Neural cell (in vitro differentiated cells): ENCODE measurements at regions not wholly inside any gene's neighbourhood (a gene's known extent, or its start where the extent isn't known, plus 50 kb on each side); places are given as distances from the start of the nearest gene placed in this dataset.

Experiments used
- H2AFZ ChIP-seq: fragments of 200-600, 300-800 bp; sonication (generic), shearing (Covaris generic); 2 replicates; pipeline ENCODE4 v1.6.0; 2014; ENCODE audit warnings: low read depth, mild to moderate bottlenecking, antibody characterized with exemption, low read length, moderate library complexity
- H3F3A ChIP-seq: fragments of 200-600 bp; shearing (Covaris generic); 2 replicates; pipeline ENCODE4 v1.6.1; 2016; ENCODE audit warnings: mild to moderate bottlenecking, moderate library complexity, mixed read lengths, antibody characterized with exemption, low read length; ENCODE audit not compliant: insufficient read depth, poor library complexity, severe bottlenecking
- H3K27ac ChIP-seq: fragments of 200-600, 300-800 bp; sonication (generic), shearing (Covaris generic); 2 replicates; pipeline ENCODE4 v1.5.1; 2014; ENCODE audit warnings: mild to moderate bottlenecking, low read length, moderate library complexity
- H3K27me3 ChIP-seq: fragments of 300-800, 200-600 bp; sonication (generic), shearing (Covaris generic); 2 replicates; pipeline ENCODE4 v1.6.0; 2014; ENCODE audit warnings: mild to moderate bottlenecking, low read depth, low read length, moderate library complexity; ENCODE audit not compliant: insufficient read depth
- H3K36me3 ChIP-seq: fragments of 300-800, 200-600 bp; sonication (generic), shearing (Covaris generic); 2 replicates; pipeline ENCODE4 v1.5.1; 2014; ENCODE audit warnings: mild to moderate bottlenecking, antibody characterized with exemption, low read length, moderate library complexity; ENCODE audit not compliant: insufficient read depth
- H3K4me2 ChIP-seq: fragments of 300-800, 200-600 bp; sonication (generic), shearing (Covaris generic); 2 replicates; pipeline ENCODE4 v1.6.0; 2014; ENCODE audit warnings: mild to moderate bottlenecking, low read length
- H3K4me3 ChIP-seq: fragments of 300-800, 200-600 bp; sonication (generic), shearing (Covaris generic); 2 replicates; pipeline ENCODE4 v1.5.1; 2014; ENCODE audit warnings: mild to moderate bottlenecking, low read length, moderate library complexity
- H3K79me2 ChIP-seq: fragments of 200-600 bp; shearing (Covaris generic); replicated peaks from 2 replicates; pipeline ENCODE4 v1.6.0; 2014; ENCODE audit warnings: mild to moderate bottlenecking, low read length, moderate library complexity; ENCODE audit not compliant: insufficient read depth
- H3K9ac ChIP-seq: fragments of 300-800, 200-600 bp; sonication (generic), shearing (Covaris generic); 2 replicates; pipeline ENCODE4 v1.6.1; 2016; ENCODE audit warnings: mild to moderate bottlenecking, low read length, mixed read lengths
- H3K9me2 ChIP-seq: fragments of 200-600 bp; shearing (Covaris generic); 2 replicates; pipeline ENCODE4 v1.6.1; 2016; ENCODE audit warnings: mild to moderate bottlenecking, low read length, mixed read lengths; ENCODE audit not compliant: insufficient read depth
- H3K9me3 ChIP-seq: fragments of 200-600, 300-800 bp; sonication (generic), shearing (Covaris generic); 2 replicates; pipeline ENCODE4 v1.6.1; 2016; ENCODE audit warnings: mild to moderate bottlenecking, mixed run types, low read length, moderate library complexity, mixed read lengths
- H4K20me1 ChIP-seq: fragments of 200-600 bp; shearing (Covaris generic); 2 replicates; pipeline ENCODE4 v1.6.1; 2016; ENCODE audit warnings: mild to moderate bottlenecking, mixed run types; ENCODE audit not compliant: insufficient read depth
- CTCF ChIP-seq: fragments of 450-650 bp; IDR thresholded peaks from 2 replicates; pipeline ENCODE4 v1.5.1; 2014; ENCODE audit warnings: antibody characterized with exemption, mild to moderate bottlenecking, moderate library complexity; ENCODE audit not compliant: poor library complexity, severe bottlenecking
- EP300 ChIP-seq: fragments of 450-650 bp; conservative IDR thresholded peaks from 2 replicates; pipeline ENCODE4 v1.6.1; 2014; ENCODE audit warnings: antibody characterized with exemption, mild to moderate bottlenecking, moderate library complexity; ENCODE audit not compliant: poor library complexity, severe bottlenecking
- EZH2 ChIP-seq: fragments of 200-600, 300-800 bp; shearing (Covaris generic), sonication (generic); IDR thresholded peaks from 2 replicates; pipeline ENCODE4 v1.6.1; 2014; ENCODE audit warnings: antibody characterized with exemption, low read length, borderline replicate concordance, mild to moderate bottlenecking; ENCODE audit not compliant: insufficient read depth, poor library complexity, severe bottlenecking
- MXI1 ChIP-seq: fragments of 450-650 bp; conservative IDR thresholded peaks from 2 replicates; pipeline ENCODE4 v1.6.1; 2014; ENCODE audit warnings: antibody characterized with exemption, mild to moderate bottlenecking; ENCODE audit not compliant: poor library complexity, severe bottlenecking
- POLR2AphosphoS5 ChIP-seq: IDR thresholded peaks from 2 replicates; pipeline ENCODE4 v1.6.1; 2012
- RAD21 ChIP-seq: fragments of 450-650 bp; conservative IDR thresholded peaks from 2 replicates; pipeline ENCODE4 v1.6.1; 2014; ENCODE audit warnings: antibody characterized with exemption, mild to moderate bottlenecking, moderate library complexity
- REST ChIP-seq: IDR thresholded peaks from 2 replicates; pipeline ENCODE4 v1.6.1; 2012; ENCODE audit warnings: borderline replicate concordance
- SMC3 ChIP-seq: fragments of 450-650 bp; conservative IDR thresholded peaks from 2 replicates; pipeline ENCODE4 v1.6.1; 2014; ENCODE audit warnings: antibody characterized with exemption, mild to moderate bottlenecking, moderate library complexity; ENCODE audit not compliant: poor library complexity
- TAF1 ChIP-seq: IDR thresholded peaks from 2 replicates; pipeline ENCODE4 v1.6.1; 2012; ENCODE audit warnings: low read depth

GRCh38 chr2:160891353-160891740 is 268.9 kb upstream of the TANK start:
- Histone ChIP-seq H3K9me2 (no peaks in the 10 kb centered on the region), H3K4me3 (no peak overlapping the region), H3K4me2 (no peak overlapping the region), H3F3A (no peaks in the 10 kb centered on the region), H3K9me3 (no peaks in the 10 kb centered on the region), H3K36me3 (no peaks in the 10 kb centered on the region), H4K20me1 (no peaks in the 10 kb centered on the region), H2AFZ (no peak overlapping the region), H3K27me3 (no peaks in the 10 kb centered on the region), H3K9ac (no peak overlapping the region), H3K27ac (no peak overlapping the region), H3K79me2 (no peaks in the 10 kb centered on the region)
- TF ChIP-seq RAD21 (no peak), CTCF (no peak), SMC3 (no peak), EZH2 (no peak), MXI1 (no peak), REST (no peak), EP300 (no peak), POLR2AphosphoS5 (no peak), TAF1 (no peak)

DNA sequence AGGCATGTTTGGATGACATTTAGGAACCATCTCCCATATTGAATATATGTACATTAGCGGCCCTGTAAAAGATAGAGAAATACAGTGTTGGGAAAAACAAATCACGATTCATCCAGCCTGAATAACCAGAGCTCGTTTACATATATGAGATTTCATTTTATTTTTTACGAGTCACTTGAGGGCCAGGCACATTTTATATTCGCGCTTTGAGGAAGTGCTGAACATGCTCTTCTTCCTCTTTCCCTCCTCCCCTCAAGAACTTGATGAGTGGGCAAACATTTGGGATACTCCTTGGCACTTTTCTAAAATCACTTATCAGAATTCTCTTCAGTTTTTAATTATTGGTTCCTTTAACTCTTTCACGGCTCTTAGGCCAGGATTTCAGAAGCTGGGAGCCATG is 268.0 kb upstream of the TANK start:
- H3K4me2 ChIP-seq: no peak overlapping the region
- H3K4me3 ChIP-seq: no peak overlapping the region
- no peaks in the 10 kb centered on the region for H3F3A ChIP-seq
- H4K20me1 ChIP-seq: no peaks in the 10 kb centered on the region
- H2AFZ ChIP-seq: no peak overlapping the region
- no peak overlapping the region for H3K9ac ChIP-seq
- H3K27ac ChIP-seq: no peak overlapping the region
- no peaks in the 10 kb centered on the region for H3K9me3 ChIP-seq
- no peaks in the 10 kb centered on the region for H3K9me2 ChIP-seq
- no peaks in the 10 kb centered on the region for H3K36me3 ChIP-seq
- H3K27me3 ChIP-seq: no peaks in the 10 kb centered on the region
- TF ChIP-seq CTCF (no peak), EZH2 (no peak), EP300 (no peak), REST (no peak), MXI1 (no peak), RAD21 (no peak), SMC3 (no peak), POLR2AphosphoS5 (no peak)
- H3K79me2 ChIP-seq: no peaks in the 10 kb centered on the region
